ENCODE measurements at regions not wholly inside any gene's neighbourhood (a gene's known extent, or its start where the extent isn't known, plus 50 kb on each side); places are given as distances from the start of the nearest gene placed in this dataset.

DNA sequence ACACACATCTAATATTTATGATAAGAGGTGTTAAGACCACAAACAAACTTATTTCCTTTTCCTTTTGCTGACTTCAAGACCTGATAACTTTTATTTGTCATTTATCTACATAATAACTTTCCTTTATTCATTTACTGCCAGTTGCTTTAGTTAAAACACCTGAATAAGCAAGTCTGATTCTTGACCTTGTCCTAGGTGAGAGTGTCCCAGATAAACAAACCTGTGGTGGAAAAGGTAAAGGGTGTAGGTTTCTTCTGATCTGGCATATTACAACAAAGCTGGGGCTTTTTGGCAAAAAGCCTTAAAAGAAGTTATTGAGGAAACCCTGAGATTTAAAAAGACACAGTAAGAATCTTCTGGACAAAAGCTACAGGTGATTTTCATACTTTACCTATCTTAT is 191.5 kb downstream of the ZBBX start:
- no peaks in the 10 kb centered on the region for H3K4me1 Mint-ChIP-seq
- no peak overlapping the region for H3K4me3 Mint-ChIP-seq
- H3K9me3 Mint-ChIP-seq = peaks cover 8% of the 10 kb centered on the region in 2 donors
- H3K27me3 Mint-ChIP-seq = no peaks in the 10 kb centered on the region
- ATAC-seq (replicated peaks) (no peak), DNase-seq (no peak)
- no peaks in the 10 kb centered on the region for H3K36me3 Mint-ChIP-seq
- H3K27ac Mint-ChIP-seq = no peak overlapping the region

DNA sequence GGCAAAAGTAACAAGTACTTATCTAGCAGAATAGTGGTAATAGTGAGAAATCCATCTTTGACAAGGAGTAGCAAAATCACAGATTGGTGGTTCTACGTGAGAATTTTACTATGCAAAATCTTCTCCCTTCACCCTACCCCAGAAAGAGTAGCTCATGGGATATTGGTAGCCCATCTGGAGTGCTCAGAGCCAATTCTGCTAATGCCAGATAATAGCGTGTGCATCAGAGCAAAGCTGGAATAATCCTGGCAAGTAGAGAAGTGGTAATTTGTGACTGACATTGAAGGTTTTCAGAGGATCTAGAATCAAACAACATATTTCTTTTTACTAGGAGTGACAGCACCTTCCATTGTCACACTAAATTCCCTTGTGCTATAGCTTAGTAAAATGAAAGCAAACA is 192.9 kb downstream of the ZBBX start:
- H3K9me3 Mint-ChIP-seq = peaks cover 3 to 8% of the 10 kb centered on the region in 2 donors
- ATAC-seq (replicated peaks) = no peak
- H3K36me3 Mint-ChIP-seq = no peaks in the 10 kb centered on the region
- no peak overlapping the region for H3K27ac Mint-ChIP-seq
- no peaks in the 10 kb centered on the region for H3K27me3 Mint-ChIP-seq
- no peak for DNase-seq
- no peak overlapping the region for H3K4me3 Mint-ChIP-seq
- H3K4me1 Mint-ChIP-seq = no peaks in the 10 kb centered on the region

DNA sequence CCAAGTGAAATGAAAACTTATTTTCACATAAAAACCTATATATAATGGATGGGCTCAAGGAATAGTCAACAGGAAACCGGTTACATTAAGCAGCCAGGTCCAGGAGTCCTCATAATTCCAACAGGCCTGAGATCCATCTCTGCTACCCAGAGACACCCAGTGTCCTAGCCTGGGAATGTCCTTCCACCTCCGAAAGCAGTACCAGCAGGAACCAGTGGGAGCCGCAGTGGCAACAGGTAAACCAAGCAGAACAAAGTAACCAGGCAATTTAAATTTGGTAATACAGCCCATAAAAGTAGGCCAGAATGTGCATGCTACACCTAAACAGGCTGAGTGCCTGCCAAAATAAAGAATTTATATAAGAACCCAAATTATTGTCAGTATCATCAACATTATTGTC is 195.6 kb downstream of the ZBBX start:
- Mint-ChIP-seq H3K36me3 (no peaks in the 10 kb centered on the region), H3K4me1 (no peaks in the 10 kb centered on the region), H3K27me3 (no peaks in the 10 kb centered on the region), H3K27ac (no peak overlapping the region), H3K9me3 (peaks cover 0 to 4% of the 10 kb centered on the region in 2 donors), H3K4me3 (no peak overlapping the region)
- ATAC-seq (replicated peaks) = no peak
- DNase-seq = no peak

DNA sequence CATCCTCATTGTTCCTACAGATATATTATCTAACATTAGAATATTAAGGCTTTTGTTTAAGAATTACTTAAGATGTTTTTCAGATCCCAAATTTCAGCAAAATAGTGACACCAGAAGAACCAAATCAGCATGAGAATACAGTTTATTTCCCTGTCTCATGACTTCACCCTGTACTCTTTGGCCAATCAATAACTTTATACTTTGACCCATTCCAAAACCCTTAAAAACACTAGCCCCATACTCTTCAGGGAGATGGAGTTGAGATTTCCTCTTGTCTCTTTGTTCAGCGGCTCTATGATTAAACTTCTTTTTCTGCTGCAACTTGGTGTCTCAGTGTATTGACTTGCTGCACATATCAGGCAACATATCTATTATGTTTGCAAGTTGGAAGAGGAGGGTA is 207.7 kb downstream of the ZBBX start:
- peaks cover 7% of the 10 kb centered on the region in 2 donors for H3K9me3 Mint-ChIP-seq
- no peak overlapping the region for H3K4me3 Mint-ChIP-seq
- no peaks in the 10 kb centered on the region for H3K4me1 Mint-ChIP-seq
- no peaks in the 10 kb centered on the region for H3K36me3 Mint-ChIP-seq
- DNase-seq = no peak
- ATAC-seq (replicated peaks) = no peak
- H3K27me3 Mint-ChIP-seq = no peaks in the 10 kb centered on the region
- H3K27ac Mint-ChIP-seq = no peak overlapping the region

DNA sequence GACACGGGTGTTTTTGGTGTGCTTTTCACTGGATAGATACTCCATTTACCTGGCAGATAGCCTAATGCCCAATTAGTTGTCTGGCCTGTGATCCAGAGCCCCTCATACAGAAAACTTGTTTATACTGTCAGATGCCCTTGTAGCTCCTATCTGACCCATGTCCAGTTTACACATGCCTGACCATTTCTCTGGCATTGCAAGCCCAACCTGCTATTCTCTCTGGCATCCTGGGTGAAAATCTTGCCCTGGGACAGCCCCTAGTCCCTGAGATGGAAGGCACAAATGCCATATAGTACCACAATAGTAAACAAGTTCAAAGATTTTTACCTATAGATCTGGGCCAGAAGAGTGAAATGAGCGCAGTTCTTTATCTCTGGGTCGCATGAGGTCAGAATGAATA is 212.6 kb downstream of the ZBBX start:
- no peaks in the 10 kb centered on the region for H3K27me3 Mint-ChIP-seq
- DNase-seq (no peak), ATAC-seq (replicated peaks) (no peak)
- no peak overlapping the region for H3K4me3 Mint-ChIP-seq
- H3K9me3 Mint-ChIP-seq = no peaks in the 10 kb centered on the region
- H3K36me3 Mint-ChIP-seq = no peaks in the 10 kb centered on the region
- no peak overlapping the region for H3K27ac Mint-ChIP-seq
- no peaks in the 10 kb centered on the region for H3K4me1 Mint-ChIP-seq

DNA sequence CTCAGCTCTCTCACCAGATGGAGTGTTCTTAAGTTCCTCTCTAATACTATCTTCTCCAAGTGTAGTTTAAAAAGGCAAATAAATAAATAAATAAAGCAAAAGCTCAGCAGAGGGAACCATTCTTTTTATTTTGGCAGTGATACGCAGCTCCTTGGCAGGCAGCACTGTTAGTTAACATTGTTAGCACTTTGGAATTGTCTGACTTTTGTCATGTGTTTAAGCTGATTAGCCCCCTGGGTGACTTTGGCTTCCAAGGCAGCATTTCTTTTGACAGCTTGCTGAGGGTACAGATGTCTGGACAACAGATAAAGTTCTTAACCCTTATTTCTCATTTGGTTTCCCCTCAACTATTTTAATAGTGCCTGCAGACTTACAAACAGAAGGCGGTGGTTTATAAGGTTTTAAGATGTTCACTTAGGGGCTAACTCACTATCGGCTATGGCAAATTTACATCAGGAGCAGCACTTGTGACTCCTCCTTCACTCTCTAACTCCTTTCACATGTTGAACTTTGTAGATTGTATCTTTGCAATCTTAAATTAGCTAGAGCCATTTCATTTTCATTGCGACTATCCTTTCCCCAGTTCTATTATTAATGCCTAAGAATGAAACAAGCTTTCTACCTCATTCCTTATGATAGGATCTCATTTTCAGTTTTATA is 213.4 kb downstream of the ZBBX start:
- no peaks in the 10 kb centered on the region for H3K4me1 Mint-ChIP-seq
- no peaks in the 10 kb centered on the region for H3K9me3 Mint-ChIP-seq
- DNase-seq = no peak
- no peaks in the 10 kb centered on the region for H3K27me3 Mint-ChIP-seq
- no peak overlapping the region for H3K4me3 Mint-ChIP-seq
- no peaks in the 10 kb centered on the region for H3K36me3 Mint-ChIP-seq
- no peak overlapping the region for H3K27ac Mint-ChIP-seq
- no peak for ATAC-seq (replicated peaks)

DNA sequence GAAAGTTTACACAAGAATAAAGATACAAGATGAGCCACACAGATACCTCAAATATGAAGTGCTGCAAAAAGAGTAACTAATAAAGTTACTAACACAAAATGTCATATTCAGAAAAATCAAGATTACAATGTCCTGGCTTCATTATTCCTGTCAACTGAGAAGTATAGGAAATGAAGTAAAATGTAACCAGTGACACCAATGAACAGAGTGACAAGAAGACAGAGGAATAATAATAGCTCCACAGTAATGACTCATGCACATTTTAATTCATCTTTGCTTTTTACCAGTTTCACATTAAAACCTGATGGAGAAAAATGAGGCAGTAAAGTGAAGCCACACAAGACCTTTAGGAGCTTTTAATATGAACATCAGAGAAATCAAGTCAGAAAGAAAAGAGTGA is 214.1 kb downstream of the ZBBX start:
- Mint-ChIP-seq H3K27ac (no peak overlapping the region), H3K9me3 (no peaks in the 10 kb centered on the region), H3K4me3 (no peak overlapping the region), H3K27me3 (no peaks in the 10 kb centered on the region), H3K36me3 (no peaks in the 10 kb centered on the region), H3K4me1 (no peaks in the 10 kb centered on the region)
- ATAC-seq (replicated peaks) = no peak
- no peak for DNase-seq

DNA sequence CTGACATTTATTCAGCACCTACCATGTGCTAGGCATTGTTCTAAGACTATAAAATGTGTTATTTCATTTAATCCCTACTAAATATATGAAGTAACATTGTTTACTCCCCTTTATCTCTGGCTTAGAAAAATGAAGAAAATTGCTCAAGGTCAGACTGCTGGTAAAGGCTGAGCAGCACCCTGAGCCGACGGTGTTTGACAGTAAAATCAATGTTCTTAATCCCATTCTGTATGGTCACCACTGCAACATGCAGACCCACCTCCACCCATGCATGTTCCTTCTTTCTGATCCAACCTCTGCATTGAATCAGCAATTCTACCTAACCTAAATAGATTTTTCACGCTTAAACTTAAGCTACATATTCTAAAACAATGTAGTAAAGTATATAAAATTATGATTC is 216.5 kb downstream of the ZBBX start:
- Mint-ChIP-seq H3K27ac (no peak overlapping the region), H3K4me1 (no peaks in the 10 kb centered on the region), H3K4me3 (no peak overlapping the region), H3K9me3 (no peaks in the 10 kb centered on the region), H3K27me3 (no peaks in the 10 kb centered on the region), H3K36me3 (no peaks in the 10 kb centered on the region)
- no peak for ATAC-seq (replicated peaks)
- DNase-seq = no peak

DNA sequence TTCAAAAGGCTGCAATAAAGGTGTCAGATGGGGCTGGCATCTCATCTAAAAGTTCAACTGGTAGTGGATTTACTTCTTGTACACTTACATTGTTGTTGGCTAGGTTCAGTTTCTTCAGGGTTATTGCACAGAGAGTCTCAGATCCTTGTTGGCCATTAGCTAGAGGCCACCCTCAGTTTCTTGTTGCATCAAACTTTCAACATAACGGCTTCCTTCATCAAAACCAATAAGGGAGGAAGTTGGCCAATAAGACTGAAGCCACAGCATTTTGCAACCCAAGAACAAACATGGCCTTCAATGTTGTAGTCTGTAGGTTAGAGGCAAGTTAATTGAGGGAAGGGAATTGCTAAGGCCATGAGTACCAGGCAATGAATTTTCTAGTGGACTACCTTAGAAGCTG is 218.0 kb downstream of the ZBBX start:
- Mint-ChIP-seq H3K27ac (no peak overlapping the region), H3K36me3 (no peaks in the 10 kb centered on the region), H3K4me3 (no peak overlapping the region), H3K9me3 (no peaks in the 10 kb centered on the region), H3K4me1 (no peaks in the 10 kb centered on the region), H3K27me3 (no peaks in the 10 kb centered on the region)
- DNase-seq (no peak), ATAC-seq (replicated peaks) (no peak)

DNA sequence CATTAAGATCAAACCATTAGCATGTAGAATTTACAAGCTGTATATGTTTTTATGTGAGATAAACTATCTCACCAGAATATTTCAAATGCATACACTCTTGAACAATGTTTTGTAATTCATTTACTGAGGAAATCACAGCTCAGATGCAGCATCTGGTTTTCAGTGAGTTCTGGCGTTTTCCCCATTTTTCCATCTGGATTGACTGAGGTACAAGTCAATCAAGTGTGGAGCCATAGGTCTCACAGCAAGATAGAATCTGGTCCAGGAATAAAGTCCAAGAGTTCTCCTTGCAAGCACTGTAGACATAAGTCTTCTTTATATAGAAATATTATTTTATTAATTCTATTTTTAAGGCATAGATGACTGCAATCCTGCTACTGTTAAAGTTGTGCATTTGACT is 219.3 kb downstream of the ZBBX start:
- DNase-seq (no peak), ATAC-seq (replicated peaks) (no peak)
- no peaks in the 10 kb centered on the region for H3K27me3 Mint-ChIP-seq
- H3K9me3 Mint-ChIP-seq = peaks cover 0 to 5% of the 10 kb centered on the region in 2 donors
- H3K36me3 Mint-ChIP-seq = no peaks in the 10 kb centered on the region
- H3K4me1 Mint-ChIP-seq = no peaks in the 10 kb centered on the region
- no peak overlapping the region for H3K4me3 Mint-ChIP-seq
- H3K27ac Mint-ChIP-seq = no peak overlapping the region

DNA sequence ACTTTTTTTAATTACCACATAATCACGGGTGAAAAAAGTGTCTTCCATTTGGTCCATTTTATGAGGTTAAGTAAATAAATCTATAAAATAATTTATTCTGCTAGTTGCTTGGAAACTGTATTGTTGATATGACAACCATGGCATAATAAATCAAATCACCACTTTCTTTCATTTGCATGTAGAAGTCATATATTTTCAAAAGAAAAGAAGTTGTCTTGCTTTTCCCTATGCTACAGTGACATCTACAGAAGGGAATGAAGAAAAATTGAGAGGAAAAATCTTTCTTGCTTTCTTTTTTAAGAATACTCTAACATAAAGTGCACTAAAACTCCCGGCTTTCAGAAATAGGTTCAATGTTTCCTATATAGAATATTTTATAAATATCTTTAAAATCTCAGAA is 228.5 kb downstream of the ZBBX start:
- ATAC-seq (replicated peaks) = no peak
- peaks cover 4 to 6% of the 10 kb centered on the region in 2 donors for H3K9me3 Mint-ChIP-seq
- H3K27ac Mint-ChIP-seq = no peak overlapping the region
- no peak overlapping the region for H3K4me3 Mint-ChIP-seq
- H3K27me3 Mint-ChIP-seq = no peaks in the 10 kb centered on the region
- no peak for DNase-seq
- no peaks in the 10 kb centered on the region for H3K36me3 Mint-ChIP-seq
- H3K4me1 Mint-ChIP-seq = no peaks in the 10 kb centered on the region

DNA sequence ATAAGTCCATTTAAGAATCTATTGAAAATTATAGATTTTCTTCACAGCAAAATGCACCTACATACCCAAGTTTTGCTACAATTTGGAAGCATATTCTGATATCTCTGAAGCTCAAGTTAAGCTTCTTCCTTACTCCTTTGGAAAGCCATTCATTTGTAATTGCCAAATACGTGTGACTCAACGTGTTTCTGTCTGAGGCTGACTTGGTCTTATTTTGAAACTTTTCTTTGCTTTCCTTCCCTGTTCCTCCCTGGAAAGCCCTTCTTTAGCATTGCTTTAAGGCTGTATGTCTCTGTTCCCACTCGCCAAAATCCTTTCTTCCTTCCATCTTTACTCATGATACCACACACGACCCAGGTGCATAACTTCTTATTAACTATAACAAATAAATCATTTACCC is 232.0 kb downstream of the ZBBX start:
- ATAC-seq (replicated peaks) = no peak
- H3K4me3 Mint-ChIP-seq = no peak overlapping the region
- H3K27ac Mint-ChIP-seq = no peak overlapping the region
- H3K27me3 Mint-ChIP-seq = no peaks in the 10 kb centered on the region
- H3K36me3 Mint-ChIP-seq = no peaks in the 10 kb centered on the region
- no peaks in the 10 kb centered on the region for H3K4me1 Mint-ChIP-seq
- peaks cover 0 to 1% of the 10 kb centered on the region in 2 donors for H3K9me3 Mint-ChIP-seq
- DNase-seq = no peak

DNA sequence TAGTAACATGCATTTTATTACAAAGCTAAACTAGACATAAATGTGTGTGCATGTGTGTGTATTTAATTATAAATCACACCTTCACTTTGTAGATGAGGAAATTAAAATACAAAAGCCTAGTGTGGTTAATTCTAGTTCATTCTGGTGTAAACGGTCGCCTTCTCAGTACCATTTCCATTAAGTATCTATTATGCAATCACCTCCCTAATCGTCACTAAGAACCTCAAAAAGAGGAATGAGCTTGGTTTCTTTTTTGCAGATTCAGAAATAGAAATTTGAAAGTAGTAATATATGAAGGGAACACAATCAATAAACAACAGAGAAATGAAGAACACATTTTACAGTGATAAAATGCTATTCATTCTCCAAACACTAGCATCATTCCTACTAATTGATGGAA is 233.2 kb downstream of the ZBBX start:
- H3K36me3 Mint-ChIP-seq = no peaks in the 10 kb centered on the region
- H3K4me1 Mint-ChIP-seq = no peaks in the 10 kb centered on the region
- DNase-seq (no peak), ATAC-seq (replicated peaks) (no peak)
- H3K9me3 Mint-ChIP-seq = peaks cover 0 to 1% of the 10 kb centered on the region in 2 donors
- H3K27me3 Mint-ChIP-seq = no peaks in the 10 kb centered on the region
- no peak overlapping the region for H3K27ac Mint-ChIP-seq
- H3K4me3 Mint-ChIP-seq = no peak overlapping the region

DNA sequence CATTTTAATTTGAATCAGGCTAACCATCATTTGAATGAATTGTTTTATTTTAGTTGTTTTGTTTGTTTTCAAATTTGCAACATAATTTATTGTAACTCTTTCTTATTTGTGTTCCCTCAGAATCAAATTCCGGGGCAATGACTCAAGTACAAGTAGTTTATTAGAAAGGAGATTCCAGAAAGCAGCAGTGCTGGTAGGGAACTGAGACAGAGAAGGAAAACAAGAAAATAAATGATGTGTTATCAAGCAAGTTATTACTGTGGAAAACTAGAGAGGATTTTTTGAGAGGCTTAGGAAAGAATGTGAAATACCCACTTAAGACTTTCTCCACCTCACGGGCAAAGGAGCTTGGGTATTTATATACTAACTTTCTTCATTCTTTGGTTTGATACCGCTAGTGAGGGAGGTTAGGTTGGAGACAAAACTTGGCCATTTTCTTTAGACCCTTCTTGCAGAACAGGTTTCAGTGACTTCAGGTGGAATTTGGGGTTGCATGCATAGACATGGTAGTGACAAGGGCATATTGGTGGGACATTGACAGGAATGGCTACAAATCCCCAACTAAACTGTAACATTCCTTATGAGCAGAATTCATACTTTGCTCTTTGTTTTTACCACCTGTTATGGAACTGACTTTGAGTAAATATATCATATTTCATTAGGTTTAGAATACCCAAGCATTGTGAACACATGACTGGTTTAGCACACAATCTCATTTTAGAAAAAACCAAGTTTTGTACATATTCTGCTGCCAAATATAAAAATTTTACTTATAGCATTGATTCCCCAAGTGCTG is 254.3 kb downstream of the ZBBX start:
- Mint-ChIP-seq H3K36me3 (no peaks in the 10 kb centered on the region), H3K27ac (no peak overlapping the region), H3K27me3 (no peaks in the 10 kb centered on the region), H3K9me3 (peaks cover 7 to 13% of the 10 kb centered on the region in 2 donors), H3K4me1 (no peaks in the 10 kb centered on the region), H3K4me3 (no peak overlapping the region)
- no peak for ATAC-seq (replicated peaks)
- no peak for DNase-seq

DNA sequence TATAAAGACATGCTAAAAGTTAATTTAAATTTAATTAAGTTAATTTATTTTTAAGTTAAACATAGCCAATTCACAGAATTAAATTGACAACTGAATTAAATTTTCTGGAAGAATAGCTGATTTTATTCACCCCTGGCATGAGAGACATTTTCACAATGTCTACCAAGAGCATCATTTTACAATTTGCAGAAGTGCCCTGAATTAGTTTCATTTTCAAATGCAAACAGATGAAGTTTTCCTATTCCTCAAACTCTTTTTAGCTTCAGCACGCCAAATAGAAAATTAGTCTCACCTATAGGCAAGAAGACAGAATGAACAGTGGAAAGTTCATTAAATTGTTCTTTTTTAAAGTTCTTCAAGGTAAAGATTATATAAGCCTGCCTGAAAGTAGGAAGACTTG is 259.3 kb downstream of the ZBBX start:
- Mint-ChIP-seq H3K27ac (no peak overlapping the region), H3K27me3 (no peaks in the 10 kb centered on the region), H3K9me3 (peaks cover 5 to 9% of the 10 kb centered on the region in 2 donors), H3K4me3 (no peak overlapping the region), H3K4me1 (no peaks in the 10 kb centered on the region), H3K36me3 (no peaks in the 10 kb centered on the region)
- no peak for DNase-seq
- ATAC-seq (replicated peaks) = no peak
